HCT116 (cell line): ENCODE measurements at regions not wholly inside any gene's neighbourhood (a gene's known extent, or its start where the extent isn't known, plus 50 kb on each side); places are given as distances from the start of the nearest gene placed in this dataset.

Source experiments
- ATAC-seq: fragments of 200-7000 bp; cut with Tn5 transposase; 2 replicates; pipeline ENCODE4 v1.9.1; 2020; ENCODE audit warnings: mild to moderate bottlenecking, moderate library complexity
- BruUV-seq: library from RNA; stranded (reverse); fragments of 400-500 nt; replicated peaks from 2 replicates; lab custom pipeline; 2021; lab: Mats Ljungman, UMichigan
- CTCF ChIA-PET: fragments of 300-600 bp; sonication (Branson Sonifier 250); formaldehyde crosslinking; loops from one replicate; lab custom pipeline; 2021; ENCODE audit warnings: antibody characterized with exemption; lab: Charles Lee
- POLR2A ChIA-PET: fragments of 300-600, 350-600 bp; sonication (Branson Sonifier 250); formaldehyde crosslinking; loops from one replicate; lab custom pipeline; 2021; ENCODE audit warnings: antibody characterized with exemption; lab: Charles Lee
- RAD21 ChIA-PET, 2 experiments: fragments of 300-600 bp; sonication (Branson Sonifier 250); formaldehyde crosslinking; loops; one replicate each; lab custom pipeline; 2023; ENCODE audit warnings: low total read pairs in 2 of 2; ENCODE audit not compliant: uncharacterized antibody in 2 of 2, unreplicated experiment in 2 of 2, low non-redundant PET in 1 of 2; lab: Charles Lee
- DNase-seq: peaks from one replicate; pipeline ENCODE4 v3.0.0-alpha.2; 2010; ENCODE audit warnings: low read depth, low spot score
- H2AFZ ChIP-seq: fragments of 200-600 bp; shearing (Covaris generic), sonication (generic); 2 replicates; pipeline ENCODE4 v1.6.1; 2017; ENCODE audit warnings: low read depth, mixed run types, mixed read lengths, antibody characterized with exemption, low read length; ENCODE audit not compliant: poor library complexity, severe bottlenecking
- H3K27ac ChIP-seq: 2 replicates; pipeline ENCODE4 v1.5.1; 2012; ENCODE audit warnings: low read depth, low read length
- H3K27me3 ChIP-seq: fragments of 200-600 bp; sonication (generic); 2 replicates; pipeline ENCODE4 v1.6.1; 2016; ENCODE audit warnings: mixed run types, low read length, mixed read lengths; ENCODE audit not compliant: insufficient read depth
- H3K36me3 ChIP-seq, 2 experiments: fragments of 200-500 bp in 1 of 2; fragments of 200-600 bp in 1 of 2; sonication (Bioruptor generic) in 1 of 2; sonication (generic) in 1 of 2; 2 replicates each; pipeline versions ENCODE4 v1.5.1 to v1.6.1; 2014 to 2016; ENCODE audit warnings: low read length in 2 of 2, inconsistent platforms in 1 of 2, mixed read lengths in 1 of 2, mixed run types in 1 of 2; ENCODE audit not compliant: insufficient read depth in 2 of 2, control insufficient read depth in 1 of 2
- H3K4me1 ChIP-seq, 2 experiments: fragments of 200-600 bp in 1 of 2; sonication (generic) in 1 of 2; 2 replicates each; pipeline versions ENCODE4 v1.5.1 to v1.6.1; 2012 to 2017; ENCODE audit warnings: low read length in 2 of 2, inconsistent platforms in 1 of 2, mild to moderate bottlenecking in 1 of 2, mixed read lengths in 1 of 2, mixed run types in 1 of 2, moderate library complexity in 1 of 2; ENCODE audit not compliant: insufficient read depth in 2 of 2, control insufficient read depth in 1 of 2
- H3K4me2 ChIP-seq: fragments of 200-600 bp; sonication (generic); 2 replicates; pipeline ENCODE4 v1.6.1; 2017; ENCODE audit warnings: mixed run types, low read length, mixed read lengths
- H3K4me3 ChIP-seq, 2 experiments: fragments of 200-600 bp in 1 of 2; sonication (generic) in 1 of 2; replicated peaks in 1 of 2; 2 replicates each; pipeline ENCODE4 v1.5.1; 2011 to 2016; ENCODE audit warnings: low read length in 2 of 2, control low read depth in 1 of 2, low read depth in 1 of 2, mild to moderate bottlenecking in 1 of 2, mixed read lengths in 1 of 2, mixed run types in 1 of 2
- H3K79me2 ChIP-seq: fragments of 200-600 bp; sonication (generic); 2 replicates; pipeline ENCODE4 v1.6.1; 2017; ENCODE audit warnings: mild to moderate bottlenecking, mixed run types, low read length, moderate library complexity, mixed read lengths; ENCODE audit not compliant: insufficient read depth
- H3K9ac ChIP-seq: fragments of 200-600 bp; sonication (generic); 2 replicates; pipeline ENCODE4 v1.6.1; 2016; ENCODE audit warnings: low read length, mixed read lengths
- H3K9me2 ChIP-seq: fragments of 200-600 bp; sonication (generic), shearing (Covaris generic); 2 replicates; pipeline ENCODE4 v1.6.1; 2017; ENCODE audit warnings: mixed run types, mild to moderate bottlenecking, moderate library complexity; ENCODE audit not compliant: insufficient read depth
- H3K9me3 ChIP-seq, 2 experiments: fragments of 200-500 bp in 1 of 2; fragments of 200-600 bp in 1 of 2; sonication (Bioruptor generic) in 1 of 2; sonication (generic) in 1 of 2; 2 replicates each; pipeline ENCODE4 v1.6.1; 2014 to 2017; ENCODE audit warnings: low read length in 2 of 2, mixed read lengths in 2 of 2, inconsistent platforms in 1 of 2, low read depth in 1 of 2, mild to moderate bottlenecking in 1 of 2, mixed run types in 1 of 2, moderate library complexity in 1 of 2; ENCODE audit not compliant: control insufficient read depth in 1 of 2, insufficient read depth in 1 of 2
- H4K20me1 ChIP-seq: fragments of 200-600 bp; sonication (generic), shearing (Covaris generic); 2 replicates; pipeline ENCODE4 v1.6.1; 2017; ENCODE audit warnings: mixed run types, mild to moderate bottlenecking, moderate library complexity; ENCODE audit not compliant: insufficient read depth
- ATF3 ChIP-seq: IDR thresholded peaks from 2 replicates; pipeline ENCODE4 v1.6.1; 2012
- CBX3 ChIP-seq: IDR thresholded peaks from 2 replicates; pipeline ENCODE4 v1.6.1; 2012; ENCODE audit warnings: low read depth
- CEBPB ChIP-seq: IDR thresholded peaks from 2 replicates; pipeline ENCODE4 v1.6.1; 2012; ENCODE audit warnings: low read depth
- EGR1 ChIP-seq: IDR thresholded peaks from 2 replicates; pipeline ENCODE4 v1.6.1; 2012; ENCODE audit warnings: low read depth
- ELF1 ChIP-seq: IDR thresholded peaks from 2 replicates; pipeline ENCODE4 v1.6.1; 2012; ENCODE audit warnings: low read depth, borderline replicate concordance
- EZH2 ChIP-seq: fragments of 200-600 bp; sonication (generic); IDR thresholded peaks from 2 replicates; pipeline ENCODE4 v1.6.1; 2017; ENCODE audit warnings: antibody characterized with exemption, mixed run types
- EZH2phosphoT487 ChIP-seq: fragments of 200-600 bp; IDR thresholded peaks from 2 replicates; pipeline ENCODE4 v1.6.1; 2018; ENCODE audit warnings: antibody characterized with exemption, borderline replicate concordance
- MAX ChIP-seq: IDR thresholded peaks from 2 replicates; pipeline ENCODE4 v1.6.1; 2012
- POLR2A ChIP-seq: IDR thresholded peaks from 2 replicates; pipeline ENCODE4 v1.7.0; 2011; ENCODE audit warnings: borderline replicate concordance; ENCODE audit not compliant: insufficient read depth, insufficient read length; ENCODE audit errors: extremely low read depth
- POLR2AphosphoS5 ChIP-seq: IDR thresholded peaks from 2 replicates; pipeline ENCODE4 v1.6.1; 2011; ENCODE audit warnings: mild to moderate bottlenecking, low read depth, low read length, moderate library complexity
- RAD21 ChIP-seq: IDR thresholded peaks from 2 replicates; pipeline ENCODE4 v1.6.1; 2012; ENCODE audit warnings: low read depth, mild to moderate bottlenecking
- REST ChIP-seq: IDR thresholded peaks from 2 replicates; pipeline ENCODE4 v1.6.1; 2012; ENCODE audit warnings: low read depth
- SIN3A ChIP-seq: IDR thresholded peaks from 2 replicates; pipeline ENCODE4 v1.6.1; 2012; ENCODE audit warnings: low read depth
- SP1 ChIP-seq: IDR thresholded peaks from 2 replicates; pipeline ENCODE4 v1.6.1; 2012; ENCODE audit warnings: low read depth
- SRF ChIP-seq: IDR thresholded peaks from 2 replicates; pipeline ENCODE4 v1.6.1; 2012; ENCODE audit warnings: low read depth
- TCF7L2 ChIP-seq: IDR thresholded peaks from 2 replicates; pipeline ENCODE4 v1.7.0; 2011; ENCODE audit warnings: borderline replicate concordance, inconsistent platforms; ENCODE audit not compliant: insufficient read depth, insufficient read length; ENCODE audit errors: extremely low read depth
- ZFX ChIP-seq: fragments of 450-650 bp; IDR thresholded peaks from 2 replicates; pipeline ENCODE4 v1.6.1; 2017
- intact Hi-C: fragments of 100-400 bp; cut with micrococcal nuclease; formaldehyde crosslinking; loops from 2 replicates; pipeline ENCODE4 v1.10.0; 2022

- no peak for TF ChIP-seq SIN3A
- no peak for TF ChIP-seq SRF
- TF ChIP-seq ZFX, result no peak
- TF ChIP-seq REST, result no peak
Measured at GRCh38 chr14:42014301-42014700, 407.6 kb downstream of the LRFN5 start (continued).

- BruUV-seq, result no TSS peak
- DNase-seq (no peak), ATAC-seq (no peak)
- CTCF ChIA-PET, result no interaction called here
- Histone ChIP-seq H3K27ac (no peak overlapping the region), H3K4me1 (no peaks in the 10 kb centered on the region), H3K9ac (no peak overlapping the region), H3K9me2 (no peaks in the 10 kb centered on the region), H3K9me3 (no peaks in the 10 kb centered on the region; a peak in 1 of 4 replicates), H3K79me2 (no peaks in the 10 kb centered on the region), H3K4me2 (no peak overlapping the region), H3K4me3 (no peak overlapping the region), H3K36me3 (no peaks in the 10 kb centered on the region), H2AFZ (no peak overlapping the region), H4K20me1 (no peaks in the 10 kb centered on the region), H3K27me3 (no peaks in the 10 kb centered on the region)
- intact Hi-C loops, result no loop called here
- RAD21 ChIA-PET, result no interaction called here
- POLR2A ChIA-PET, result no interaction called here
- no peak for TF ChIP-seq SP1
- TF ChIP-seq ELF1, result no peak
- TF ChIP-seq CBX3, result no peak
- no peak for TF ChIP-seq EZH2
- no peak for TF ChIP-seq MAX
- TF ChIP-seq SIN3A, result no peak
- TF ChIP-seq CEBPB, result no peak
- TF ChIP-seq POLR2AphosphoS5, result no peak
- no peak for TF ChIP-seq REST
- no peak for TF ChIP-seq ATF3
- no peak for TF ChIP-seq SRF
- TF ChIP-seq TCF7L2, result no peak
- no peak for TF ChIP-seq POLR2A
- no peak for TF ChIP-seq ZFX
- TF ChIP-seq EGR1, result no peak
- TF ChIP-seq EZH2phosphoT487, result no peak
- no peak for TF ChIP-seq RAD21
Measured at GRCh38 chr14:42013559-42013958, 406.9 kb downstream of the LRFN5 start.
